IMR-90 (cell line): ENCODE measurements at regions not wholly inside any gene's neighbourhood (a gene's known extent, or its start where the extent isn't known, plus 50 kb on each side); places are given as distances from the start of the nearest gene placed in this dataset.

Source experiments
- ATAC-seq: fragments of 200-7000 bp; cut with Tn5 transposase; 2 replicates; pipeline ENCODE4 v1.9.1; 2020; ENCODE audit warnings: low read depth, mild to moderate bottlenecking, moderate library complexity
- BruUV-seq: library from RNA; stranded (reverse); fragments of 400-500 nt; replicated peaks from 2 replicates; lab custom pipeline; 2021; lab: Mats Ljungman, UMichigan
- CTCF ChIA-PET: fragments of 300-600 bp; formaldehyde crosslinking; extraction: SDS; loops from one replicate; lab custom pipeline; 2021; ENCODE audit warnings: antibody characterized with exemption; lab: Yijun Ruan, JAX
- POLR2A ChIA-PET: fragments of 300-600 bp; sonication (Branson Sonifier 250); formaldehyde crosslinking; loops from one replicate; lab custom pipeline; 2022; ENCODE audit warnings: antibody characterized with exemption; ENCODE audit not compliant: unreplicated experiment; lab: Charles Lee
- DNase-seq: peaks from one replicate; pipeline ENCODE4 v3.0.0; 2013
- H2AFZ ChIP-seq: replicated peaks from 2 replicates; pipeline ENCODE3; 2013; ENCODE audit warnings: low read length, mild to moderate bottlenecking; ENCODE audit not compliant: poor library complexity
- H2AK5ac ChIP-seq: 2 replicates; pipeline ENCODE4 v1.6.1; 2013; ENCODE audit warnings: low read depth, low read length, inconsistent platforms
- H2AK9ac ChIP-seq: replicated peaks from 2 replicates; pipeline ENCODE3; 2013; ENCODE audit warnings: mild to moderate bottlenecking, low read depth, low read length, moderate library complexity; ENCODE audit not compliant: poor library complexity
- H2BK120ac ChIP-seq: 2 replicates; pipeline ENCODE4 v1.6.1; 2013; ENCODE audit warnings: low read depth, low read length, inconsistent platforms
- H2BK15ac ChIP-seq: 3 replicates; pipeline ENCODE4 v1.6.1; 2013; ENCODE audit warnings: low read depth, low read length, inconsistent platforms
- H2BK20ac ChIP-seq: 2 replicates; pipeline ENCODE4 v1.6.1; 2013; ENCODE audit warnings: low read depth, mild to moderate bottlenecking, inconsistent platforms, low read length, moderate library complexity
- H2BK5ac ChIP-seq: 2 replicates; pipeline ENCODE4 v1.6.1; 2013; ENCODE audit warnings: mild to moderate bottlenecking, low read depth, low read length, inconsistent platforms; ENCODE audit not compliant: poor library complexity, severe bottlenecking
- H3K14ac ChIP-seq: replicated peaks from 2 replicates; pipeline ENCODE4 v1.6.1; 2013; ENCODE audit warnings: low read depth, low read length, inconsistent platforms
- H3K18ac ChIP-seq: 2 replicates; pipeline ENCODE4 v1.6.1; 2013; ENCODE audit warnings: low read depth, low read length, control low read depth
- H3K23ac ChIP-seq: 2 replicates; pipeline ENCODE4 v1.6.1; 2013; ENCODE audit warnings: low read depth, low read length, inconsistent platforms
- H3K27ac ChIP-seq: 2 replicates; pipeline ENCODE4 v1.5.1; 2013; ENCODE audit warnings: mild to moderate bottlenecking, control low read depth, low read length; ENCODE audit not compliant: insufficient read depth
- H3K27me3 ChIP-seq: 2 replicates; pipeline ENCODE4 v1.6.1; 2013; ENCODE audit warnings: low read length; ENCODE audit not compliant: control insufficient read depth, insufficient read depth
- H3K36me3 ChIP-seq: 2 replicates; pipeline ENCODE4 v1.6.1; 2013; ENCODE audit warnings: low read length, mixed read lengths; ENCODE audit not compliant: control insufficient read depth, insufficient read depth
- H3K4ac ChIP-seq: 2 replicates; pipeline ENCODE4 v1.6.1; 2013; ENCODE audit warnings: low read depth, low read length, inconsistent platforms
- H3K4me1 ChIP-seq: 2 replicates; pipeline ENCODE4 v1.6.1; 2013; ENCODE audit warnings: low read length, mixed read lengths; ENCODE audit not compliant: control insufficient read depth, insufficient read depth
- H3K4me2 ChIP-seq: 2 replicates; pipeline ENCODE4 v1.6.1; 2013; ENCODE audit warnings: low read depth, mild to moderate bottlenecking, control low read depth, low read length, moderate library complexity
- H3K4me3 ChIP-seq: 2 replicates; pipeline ENCODE4 v1.5.1; 2013; ENCODE audit warnings: low read depth, mild to moderate bottlenecking, control low read depth, low read length, moderate library complexity; ENCODE audit not compliant: insufficient read depth
- H3K56ac ChIP-seq: 2 replicates; pipeline ENCODE4 v1.6.1; 2013; ENCODE audit warnings: low read length, inconsistent platforms; ENCODE audit not compliant: insufficient read depth; ENCODE audit errors: extremely low read depth
- H3K79me1 ChIP-seq, 2 experiments: 2 replicates each; pipeline ENCODE4 v1.6.1; 2013; ENCODE audit warnings: low read length in 2 of 2, inconsistent platforms in 1 of 2, low read depth in 1 of 2
- H3K9ac ChIP-seq: 2 replicates; pipeline ENCODE4 v1.6.1; 2013; ENCODE audit warnings: low read depth, low read length, control low read depth
- H3K9me1 ChIP-seq: 2 replicates; pipeline ENCODE4 v1.6.1; 2013; ENCODE audit warnings: low read length, inconsistent platforms; ENCODE audit not compliant: insufficient read depth
- H3K9me3 ChIP-seq: 2 replicates; pipeline ENCODE4 v1.6.1; 2013; ENCODE audit warnings: low read length; ENCODE audit not compliant: control insufficient read depth, insufficient read depth
- H4K20me1 ChIP-seq: 2 replicates; pipeline ENCODE4 v1.6.1; 2013; ENCODE audit warnings: low read length, inconsistent platforms; ENCODE audit not compliant: insufficient read depth
- H4K5ac ChIP-seq: 2 replicates; pipeline ENCODE4 v1.6.1; 2013; ENCODE audit warnings: mild to moderate bottlenecking, low read depth, low read length, control low read depth
- H4K8ac ChIP-seq, 2 experiments: 2 replicates each; pipeline ENCODE4 v1.6.1; 2013; ENCODE audit warnings: low read depth in 2 of 2, low read length in 2 of 2, control low read depth in 1 of 2, inconsistent platforms in 1 of 2
- H4K91ac ChIP-seq: 2 replicates; pipeline ENCODE4 v1.6.1; 2013; ENCODE audit warnings: low read depth, low read length, inconsistent platforms; ENCODE audit not compliant: insufficient read depth
- CEBPB ChIP-seq: IDR thresholded peaks from 2 replicates; pipeline ENCODE4 v1.6.1; 2012; ENCODE audit warnings: low read depth, low read length, improper control_type of control experiment
- FOS ChIP-seq: fragments of 150-350 bp; IDR thresholded peaks from 2 replicates; pipeline ENCODE4 v1.6.1; 2016; ENCODE audit warnings: low read depth, low read length
- MAFK ChIP-seq: IDR thresholded peaks from 2 replicates; pipeline ENCODE4 v1.6.1; 2012; ENCODE audit warnings: low read depth, low read length, improper control_type of control experiment
- WGBS, 2 experiments: methylation state at CpG; one replicate each; pipeline versions ENCODE4 v1.1.5 to v1.1.7; 2013; ENCODE audit warnings: missing lambda C conversion rate in 2 of 2; ENCODE audit not compliant: insufficient read length in 1 of 2; ENCODE audit errors: extremely low coverage in 2 of 2; 5-methylcytosine and 5-hydroxymethylcytosine counted together
- dilution Hi-C: fragments of 300-500 bp; cut with HindIII; formaldehyde crosslinking; loops from one replicate; pipeline ENCODE4 v1.14.3; 2018; ENCODE audit warnings: low sequenced_read_pairs; ENCODE audit not compliant: unreplicated experiment
- in situ Hi-C: fragments of 300-500 bp; cut with MboI; formaldehyde crosslinking; loops from 3 replicates; pipeline ENCODE4 v1.14.3; 2019; ENCODE audit warnings: low sequenced_read_pairs, inconsistent platforms, mixed read lengths
- intact Hi-C: fragments of 100-400 bp; cut with micrococcal nuclease; formaldehyde crosslinking; loops from 2 replicates; pipeline ENCODE4 v1.10.0; 2022
- TF ChIP-seq, protein P1 (sequence below): conservative IDR thresholded peaks from 2 replicates; pipeline ENCODE4 v1.5.1; 2012; ENCODE audit warnings: mild to moderate bottlenecking, low read depth, low read length, improper control_type of control experiment

DNA sequence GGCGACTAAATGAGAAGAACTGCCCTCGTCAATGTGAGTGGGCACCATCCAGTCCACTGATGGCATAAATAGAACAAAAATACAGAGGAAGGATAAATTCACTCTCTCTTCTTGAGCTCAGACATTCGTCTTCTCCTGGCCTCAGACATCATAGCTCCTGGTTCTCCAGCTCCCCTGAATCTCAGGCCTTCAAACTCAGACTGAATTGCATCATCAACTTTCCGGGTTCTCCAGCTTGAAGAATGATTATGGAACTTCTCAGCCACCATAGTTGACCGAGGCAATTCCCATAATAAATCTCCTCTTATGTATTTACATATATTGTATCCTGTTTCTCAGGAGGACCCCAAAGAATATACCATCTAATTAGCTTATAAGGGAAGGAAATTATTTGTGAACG lies 55.0 kb upstream of the FNDC3A start:
- no peak overlapping the region for H4K91ac ChIP-seq
- no peak overlapping the region for H3K4me2 ChIP-seq
- no peak overlapping the region for H3K18ac ChIP-seq
- H3K36me3 ChIP-seq: no peaks in the 10 kb centered on the region
- no peak overlapping the region for H3K56ac ChIP-seq
- H2AK9ac ChIP-seq: no peak overlapping the region
- H2BK15ac ChIP-seq: no peak overlapping the region
- no peak overlapping the region for H3K27ac ChIP-seq
- no peaks in the 10 kb centered on the region; the same call in 1 of the 2 replicates for H3K9me3 ChIP-seq
- H4K20me1 ChIP-seq: no peaks in the 10 kb centered on the region
- H3K9ac ChIP-seq: no peak overlapping the region
- ATAC-seq (no peak), DNase-seq (no peak)
- H4K8ac ChIP-seq: no peak overlapping the region
- no peak overlapping the region for H3K4ac ChIP-seq
- no peaks in the 10 kb centered on the region for H3K9me1 ChIP-seq
- no peak for TF ChIP-seq FOS
- TF ChIP-seq, protein P1, sequence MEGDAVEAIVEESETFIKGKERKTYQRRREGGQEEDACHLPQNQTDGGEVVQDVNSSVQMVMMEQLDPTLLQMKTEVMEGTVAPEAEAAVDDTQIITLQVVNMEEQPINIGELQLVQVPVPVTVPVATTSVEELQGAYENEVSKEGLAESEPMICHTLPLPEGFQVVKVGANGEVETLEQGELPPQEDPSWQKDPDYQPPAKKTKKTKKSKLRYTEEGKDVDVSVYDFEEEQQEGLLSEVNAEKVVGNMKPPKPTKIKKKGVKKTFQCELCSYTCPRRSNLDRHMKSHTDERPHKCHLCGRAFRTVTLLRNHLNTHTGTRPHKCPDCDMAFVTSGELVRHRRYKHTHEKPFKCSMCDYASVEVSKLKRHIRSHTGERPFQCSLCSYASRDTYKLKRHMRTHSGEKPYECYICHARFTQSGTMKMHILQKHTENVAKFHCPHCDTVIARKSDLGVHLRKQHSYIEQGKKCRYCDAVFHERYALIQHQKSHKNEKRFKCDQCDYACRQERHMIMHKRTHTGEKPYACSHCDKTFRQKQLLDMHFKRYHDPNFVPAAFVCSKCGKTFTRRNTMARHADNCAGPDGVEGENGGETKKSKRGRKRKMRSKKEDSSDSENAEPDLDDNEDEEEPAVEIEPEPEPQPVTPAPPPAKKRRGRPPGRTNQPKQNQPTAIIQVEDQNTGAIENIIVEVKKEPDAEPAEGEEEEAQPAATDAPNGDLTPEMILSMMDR: no peak
- no peak for TF ChIP-seq MAFK
- 0 out of 2 replicates have a peak, but pooled peaks have one; percentile 16 for TF ChIP-seq CEBPB
- no peaks in the 10 kb centered on the region for H3K4me1 ChIP-seq
- intact Hi-C loops (no loop called here), dilution Hi-C loops (no loop called here), in situ Hi-C loops (no loop called here)
- H4K5ac ChIP-seq: no peak overlapping the region
- peaks cover 5% of the 10 kb centered on the region for H3K27me3 ChIP-seq
- H3K79me1 ChIP-seq: no peaks in the 10 kb centered on the region
- H2AK5ac ChIP-seq: no peak overlapping the region
- H3K4me3 ChIP-seq: no peak overlapping the region
- no CpG with 5 or more reads among the region's 6 CpGs for WGBS, 2 experiments
- no peak overlapping the region for H2BK120ac ChIP-seq
- CTCF ChIA-PET: no interaction called here
- no TSS peak for BruUV-seq
- no peak overlapping the region for H2BK20ac ChIP-seq
- POLR2A ChIA-PET: no interaction called here
- no peak overlapping the region for H3K23ac ChIP-seq
- H3K14ac ChIP-seq: no peak overlapping the region
- H2BK5ac ChIP-seq: no peak overlapping the region
- no peak overlapping the region for H2AFZ ChIP-seq
